Fibroblast of mammary gland (primary cell): ENCODE measurements at regions not wholly inside any gene's neighbourhood (a gene's known extent, or its start where the extent isn't known, plus 50 kb on each side); places are given as distances from the start of the nearest gene placed in this dataset.

Source experiments
- DNase-seq: peaks from one replicate; pipeline ENCODE4 v3.0.0-alpha.2; 2010; ENCODE audit warnings: low read depth
- H3K4me3 ChIP-seq: 2 replicates; pipeline ENCODE4 v1.5.1; 2011; ENCODE audit warnings: low read depth, mild to moderate bottlenecking, low read length, moderate library complexity; ENCODE audit not compliant: control insufficient read depth
- TF ChIP-seq, protein P1 (sequence below): conservative IDR thresholded peaks from 2 replicates; pipeline ENCODE4 v1.5.1; 2011; ENCODE audit warnings: low read depth, low read length, inconsistent platforms; ENCODE audit not compliant: control insufficient read depth, insufficient read depth

DNA sequence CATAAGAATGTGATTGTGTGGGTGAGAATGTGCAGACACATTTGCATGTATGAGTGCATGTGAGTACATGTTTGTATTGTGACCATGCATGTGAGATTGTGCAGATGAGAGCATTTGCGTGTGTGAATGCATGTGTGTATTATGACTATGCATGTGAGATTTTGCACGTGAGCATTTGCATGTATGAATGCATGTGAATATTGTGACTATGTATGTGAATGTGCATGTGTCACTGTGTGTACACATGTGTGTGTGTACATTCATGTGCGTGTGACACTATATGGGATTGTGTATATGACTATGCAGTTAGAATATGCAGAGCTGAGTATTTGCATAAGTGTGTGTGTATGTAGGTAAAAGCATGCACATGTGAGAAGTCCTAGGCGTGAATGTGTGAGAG is 381.3 kb upstream of the MAF start:
- TF ChIP-seq, protein P1, sequence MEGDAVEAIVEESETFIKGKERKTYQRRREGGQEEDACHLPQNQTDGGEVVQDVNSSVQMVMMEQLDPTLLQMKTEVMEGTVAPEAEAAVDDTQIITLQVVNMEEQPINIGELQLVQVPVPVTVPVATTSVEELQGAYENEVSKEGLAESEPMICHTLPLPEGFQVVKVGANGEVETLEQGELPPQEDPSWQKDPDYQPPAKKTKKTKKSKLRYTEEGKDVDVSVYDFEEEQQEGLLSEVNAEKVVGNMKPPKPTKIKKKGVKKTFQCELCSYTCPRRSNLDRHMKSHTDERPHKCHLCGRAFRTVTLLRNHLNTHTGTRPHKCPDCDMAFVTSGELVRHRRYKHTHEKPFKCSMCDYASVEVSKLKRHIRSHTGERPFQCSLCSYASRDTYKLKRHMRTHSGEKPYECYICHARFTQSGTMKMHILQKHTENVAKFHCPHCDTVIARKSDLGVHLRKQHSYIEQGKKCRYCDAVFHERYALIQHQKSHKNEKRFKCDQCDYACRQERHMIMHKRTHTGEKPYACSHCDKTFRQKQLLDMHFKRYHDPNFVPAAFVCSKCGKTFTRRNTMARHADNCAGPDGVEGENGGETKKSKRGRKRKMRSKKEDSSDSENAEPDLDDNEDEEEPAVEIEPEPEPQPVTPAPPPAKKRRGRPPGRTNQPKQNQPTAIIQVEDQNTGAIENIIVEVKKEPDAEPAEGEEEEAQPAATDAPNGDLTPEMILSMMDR = no peak
- H3K4me3 ChIP-seq = no peak overlapping the region
- no peak for DNase-seq

DNA sequence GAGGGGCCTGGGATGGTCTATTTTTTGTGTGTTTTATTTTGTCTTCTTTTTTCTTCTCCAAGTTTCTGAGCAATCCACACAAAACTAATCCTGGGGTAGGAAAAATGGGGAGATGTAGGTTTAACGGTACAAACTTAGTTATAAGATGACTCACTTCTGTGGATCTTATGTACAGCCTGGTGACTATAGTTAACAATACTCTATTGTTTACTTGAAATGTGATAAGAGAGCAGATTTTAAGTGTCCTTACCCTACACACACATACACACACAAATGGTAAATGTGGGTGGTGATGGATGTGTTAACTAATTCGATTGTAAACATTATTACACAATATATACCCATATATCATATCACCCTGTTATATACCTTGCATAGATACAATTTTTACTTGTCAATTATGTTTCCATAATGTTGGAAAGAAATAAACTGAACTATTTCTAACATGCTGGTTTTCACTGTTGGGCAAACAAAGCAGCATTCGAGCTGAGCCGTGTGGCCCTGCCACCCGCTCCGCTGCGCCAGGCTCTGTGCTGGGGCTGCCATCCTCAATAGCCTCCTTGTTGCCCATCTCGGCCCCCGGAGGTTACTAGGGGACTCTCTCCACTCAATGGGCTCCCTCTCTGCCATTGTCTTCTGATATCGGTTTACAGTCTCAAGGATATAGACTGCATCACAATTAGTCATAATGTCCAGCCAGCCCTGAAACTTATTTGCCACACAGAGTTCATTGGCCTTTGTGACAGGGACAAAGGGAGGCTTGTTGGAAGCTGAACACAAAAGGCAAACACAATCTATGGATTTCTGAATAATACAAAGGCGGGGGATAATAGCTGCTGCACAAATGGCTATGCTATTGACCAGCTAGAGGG is 380.3 kb upstream of the MAF start:
- H3K4me3 ChIP-seq = no peak overlapping the region
- DNase-seq = no peak
- TF ChIP-seq, protein P1 = no peak

DNA sequence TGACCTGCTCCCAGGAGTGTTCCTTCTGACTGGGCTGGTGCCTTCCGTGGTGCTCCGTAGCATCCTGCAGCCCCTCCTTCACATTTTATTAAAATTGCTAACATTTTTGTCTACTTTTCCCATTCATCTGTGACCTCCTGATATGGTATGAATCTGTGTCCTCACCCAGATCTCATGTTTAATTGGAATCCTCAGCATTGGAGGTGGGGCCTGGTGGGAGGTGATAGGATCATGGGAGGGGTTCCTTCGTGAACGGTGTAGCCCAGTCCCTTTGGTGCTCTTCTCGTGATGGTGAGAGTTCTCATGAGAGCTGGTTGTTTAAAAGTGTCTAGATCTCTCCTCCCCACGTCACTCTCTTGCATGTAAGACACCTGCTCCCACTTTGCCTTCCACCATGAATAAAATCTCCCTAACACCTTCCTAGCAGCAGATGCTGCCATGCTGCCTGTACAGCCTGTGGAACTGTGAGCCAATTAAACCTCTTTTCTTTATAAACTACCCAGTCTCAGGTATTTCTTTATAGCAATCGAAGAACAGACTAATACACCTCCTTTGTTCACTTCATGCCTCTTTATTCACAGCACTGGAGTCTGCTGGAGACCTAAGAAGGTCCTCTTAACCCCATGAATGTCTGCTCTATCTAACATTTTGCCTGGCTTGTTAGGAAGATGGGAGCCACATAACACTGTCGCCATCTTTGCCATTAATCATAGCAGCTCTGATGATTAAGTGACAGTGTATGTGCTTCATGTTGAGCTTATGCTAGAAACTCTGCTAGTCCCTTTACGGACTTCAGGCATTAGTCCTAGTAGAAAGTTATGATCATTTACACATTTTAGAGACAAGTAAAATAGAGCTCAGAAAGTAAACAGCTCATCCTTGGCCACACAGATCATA is 377.7 kb upstream of the MAF start:
- TF ChIP-seq, protein P1 = no peak
- no peak for DNase-seq
- no peak overlapping the region for H3K4me3 ChIP-seq

DNA sequence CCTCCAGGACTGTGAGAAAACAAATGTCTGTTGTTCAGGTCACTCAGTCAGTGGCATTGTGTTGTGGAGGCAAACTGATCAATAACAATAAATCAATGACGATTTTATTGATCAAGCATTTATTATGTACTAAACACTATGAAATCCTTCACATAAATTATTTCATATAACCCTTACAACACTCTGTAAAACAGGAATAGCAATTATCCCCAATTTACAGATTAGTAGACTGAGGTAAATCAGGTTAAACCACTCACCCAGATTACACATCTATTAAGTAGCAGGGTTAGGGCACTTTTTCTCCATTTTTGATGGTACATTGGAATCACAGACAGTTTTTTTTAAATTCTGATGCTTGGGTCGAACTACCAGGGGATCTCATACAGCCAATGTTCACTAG is 372.8 kb upstream of the MAF start:
- no peak for DNase-seq
- TF ChIP-seq, protein P1 = no peak
- no peak overlapping the region for H3K4me3 ChIP-seq

DNA sequence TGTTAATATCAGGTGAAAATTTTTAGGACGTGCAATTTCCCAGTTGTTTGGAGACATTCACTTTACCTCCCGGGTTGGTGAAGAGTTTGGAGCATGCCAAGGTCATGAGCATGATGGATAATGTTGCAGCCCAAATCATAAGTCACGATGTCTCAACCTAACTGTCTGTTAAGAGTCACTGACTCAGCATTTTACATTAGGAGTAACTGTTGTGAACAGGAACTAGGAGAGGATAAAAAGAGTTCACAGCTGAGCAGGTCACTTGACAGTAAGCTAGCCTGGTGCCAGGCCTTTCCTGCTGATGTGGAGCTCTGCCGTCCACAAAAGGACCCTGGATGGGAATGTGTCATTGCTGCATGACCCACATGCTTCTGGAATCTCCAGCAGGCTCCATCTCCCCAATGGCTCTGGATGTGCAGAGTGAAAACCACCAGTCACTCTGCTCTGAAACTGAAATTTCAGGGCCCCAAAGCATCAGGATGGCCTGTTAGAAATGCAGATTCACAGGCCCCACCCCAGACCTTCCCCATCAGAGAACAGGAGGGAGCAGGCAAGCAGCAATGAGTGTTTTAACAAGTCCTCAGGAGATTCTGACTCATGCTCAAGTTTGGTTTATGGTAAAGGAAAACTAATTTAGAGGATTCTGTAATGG is 371.6 kb upstream of the MAF start:
- no peak overlapping the region for H3K4me3 ChIP-seq
- TF ChIP-seq, protein P1 = no peak
- peak; percentile 2 for DNase-seq

DNA sequence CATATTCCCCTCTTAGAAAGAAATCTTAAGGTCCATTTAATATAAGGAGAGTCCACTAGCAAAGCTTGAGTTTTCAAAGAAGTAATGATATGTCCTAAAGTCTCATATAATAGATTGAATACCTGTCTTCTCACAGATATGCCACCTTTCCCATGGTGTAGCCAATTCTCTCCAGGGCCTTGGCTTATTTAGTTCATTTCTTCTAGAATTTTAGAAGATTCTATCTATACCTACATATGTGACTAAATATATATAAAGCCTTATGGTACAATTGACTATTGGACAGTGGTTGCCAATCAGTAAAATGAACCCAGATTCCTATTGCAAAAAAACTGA is 370.7 kb upstream of the MAF start:
- no peak overlapping the region for H3K4me3 ChIP-seq
- DNase-seq = no peak
- TF ChIP-seq, protein P1 = no peak
